CD4-positive, alpha-beta T cell (primary cell): ENCODE measurements at regions not wholly inside any gene's neighbourhood (a gene's known extent, or its start where the extent isn't known, plus 50 kb on each side); places are given as distances from the start of the nearest gene placed in this dataset.

Experiments used
- ATAC-seq: fragments of 200-7000 bp; cut with Tn5 transposase; one replicate; pipeline ENCODE4 v1.10.0; 2022; ENCODE audit warnings: mild to moderate bottlenecking; ENCODE audit not compliant: poor library complexity
- CTCF ChIA-PET: fragments of 350-600 bp; sonication (Branson Sonifier 250); formaldehyde crosslinking; loops from one replicate; lab custom pipeline; 2021; ENCODE audit warnings: antibody characterized with exemption, inconsistent platforms; lab: Charles Lee
- POLR2A ChIA-PET: fragments of 350-600 bp; sonication (Branson Sonifier 250); formaldehyde crosslinking; loops from one replicate; lab custom pipeline; 2021; ENCODE audit warnings: antibody characterized with exemption, inconsistent platforms; lab: Charles Lee
- DNase-seq, 14 experiments: peaks; one replicate each; pipeline ENCODE4 v3.0.0-alpha.2; 2013 to 2020; ENCODE audit warnings: mixed read lengths in 2 of 14
- H3K27ac ChIP-seq, 2 donors: one replicate each; pipeline versions ENCODE4 v1.5.1 to v1.7.0; 2013; ENCODE audit warnings: low read length in 2 of 2, low read depth in 1 of 2, mild to moderate bottlenecking in 1 of 2
- H3K27me3 ChIP-seq, 2 experiments: 1 replicate in 1 of 2; 2 replicates in 1 of 2; pipeline versions ENCODE4 v1.6.1 to v1.7.0; 2013; ENCODE audit warnings: low read length in 2 of 2, control low read depth in 1 of 2, mild to moderate bottlenecking in 1 of 2, moderate library complexity in 1 of 2; ENCODE audit not compliant: insufficient read depth in 2 of 2, control insufficient read depth in 1 of 2
- H3K36me3 ChIP-seq: one replicate; pipeline ENCODE4 v1.6.1; 2013; ENCODE audit warnings: low read length, control low read depth; ENCODE audit not compliant: insufficient read depth
- H3K4me1 ChIP-seq: one replicate; pipeline ENCODE4 v1.6.1; 2013; ENCODE audit warnings: low read length, control low read depth; ENCODE audit not compliant: insufficient read depth
- H3K4me3 ChIP-seq: one replicate; pipeline ENCODE4 v1.5.1; 2013; ENCODE audit warnings: mild to moderate bottlenecking, low read length, moderate library complexity
- H3K9me3 ChIP-seq, 2 experiments: 1 replicate in 1 of 2; 2 replicates in 1 of 2; pipeline versions ENCODE4 v1.6.1 to v1.7.0; 2013; ENCODE audit warnings: low read length in 2 of 2, mild to moderate bottlenecking in 2 of 2, control low read depth in 1 of 2, moderate library complexity in 1 of 2; ENCODE audit not compliant: control insufficient read depth in 1 of 2, insufficient read depth in 1 of 2
- H3K27ac Mint-ChIP-seq: one replicate; pipeline ENCODE4 v1.8.0; 2020; ENCODE audit warnings: mixed read lengths
- H3K27me3 Mint-ChIP-seq: one replicate; pipeline ENCODE4 v1.8.0; 2021; ENCODE audit warnings: mixed read lengths
- H3K36me3 Mint-ChIP-seq: one replicate; pipeline ENCODE4 v1.8.0; 2021; ENCODE audit warnings: low read depth, mixed read lengths
- H3K4me1 Mint-ChIP-seq: one replicate; pipeline ENCODE4 v1.8.0; 2021; ENCODE audit warnings: low read depth, mixed read lengths
- H3K4me3 Mint-ChIP-seq: one replicate; pipeline ENCODE4 v1.8.0; 2020; ENCODE audit warnings: mild to moderate bottlenecking, mixed read lengths
- H3K9me3 Mint-ChIP-seq: one replicate; pipeline ENCODE4 v1.8.0; 2020; ENCODE audit warnings: mixed read lengths
- intact Hi-C, 2 experiments: fragments of 100-400 bp; cut with DNase I in 1 of 2; cut with micrococcal nuclease in 1 of 2; formaldehyde crosslinking; loops; one replicate each; pipeline versions ENCODE4 v1.15.1 to v1.9.0; 2023 to 2025; cut with DNase I, micrococcal nuclease
- TF ChIP-seq, protein P1 (sequence below): fragments of 200-600 bp; IDR thresholded peaks from one replicate; pipeline ENCODE4 v1.8.0; 2022; ENCODE audit warnings: antibody characterized with exemption, mild to moderate bottlenecking

DNA sequence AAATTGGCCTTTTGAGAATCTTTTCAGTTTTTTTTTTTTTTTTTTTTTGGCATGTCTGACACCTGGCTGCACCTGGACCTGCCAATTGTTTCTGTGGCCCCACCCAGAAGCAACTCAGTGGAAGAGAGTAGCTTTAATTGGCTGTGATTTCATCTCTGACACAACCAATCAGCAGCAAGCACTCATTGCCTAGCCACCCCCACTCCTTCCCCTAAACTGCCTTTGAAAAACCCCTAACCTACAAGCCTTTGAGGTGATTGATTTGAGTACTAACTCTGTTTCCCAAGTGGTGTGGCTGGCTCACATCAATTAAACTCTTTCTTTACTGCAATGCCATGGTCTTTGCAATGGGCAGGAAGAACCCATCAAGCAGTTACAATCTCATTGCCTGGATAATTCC is 98.2 kb upstream of the CHORDC1 start:
- peaks cover 10% of the 10 kb centered on the region for H3K27me3 Mint-ChIP-seq
- peaks cover 3% of the 10 kb centered on the region for H3K9me3 Mint-ChIP-seq
- TF ChIP-seq, protein P1, sequence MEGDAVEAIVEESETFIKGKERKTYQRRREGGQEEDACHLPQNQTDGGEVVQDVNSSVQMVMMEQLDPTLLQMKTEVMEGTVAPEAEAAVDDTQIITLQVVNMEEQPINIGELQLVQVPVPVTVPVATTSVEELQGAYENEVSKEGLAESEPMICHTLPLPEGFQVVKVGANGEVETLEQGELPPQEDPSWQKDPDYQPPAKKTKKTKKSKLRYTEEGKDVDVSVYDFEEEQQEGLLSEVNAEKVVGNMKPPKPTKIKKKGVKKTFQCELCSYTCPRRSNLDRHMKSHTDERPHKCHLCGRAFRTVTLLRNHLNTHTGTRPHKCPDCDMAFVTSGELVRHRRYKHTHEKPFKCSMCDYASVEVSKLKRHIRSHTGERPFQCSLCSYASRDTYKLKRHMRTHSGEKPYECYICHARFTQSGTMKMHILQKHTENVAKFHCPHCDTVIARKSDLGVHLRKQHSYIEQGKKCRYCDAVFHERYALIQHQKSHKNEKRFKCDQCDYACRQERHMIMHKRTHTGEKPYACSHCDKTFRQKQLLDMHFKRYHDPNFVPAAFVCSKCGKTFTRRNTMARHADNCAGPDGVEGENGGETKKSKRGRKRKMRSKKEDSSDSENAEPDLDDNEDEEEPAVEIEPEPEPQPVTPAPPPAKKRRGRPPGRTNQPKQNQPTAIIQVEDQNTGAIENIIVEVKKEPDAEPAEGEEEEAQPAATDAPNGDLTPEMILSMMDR: no peak
- peaks cover 0 to 4% of the 10 kb centered on the region in 2 experiments for H3K27me3 ChIP-seq
- no peaks in the 10 kb centered on the region for H3K36me3 ChIP-seq
- no peak overlapping the region for H3K4me3 ChIP-seq
- H3K4me1 ChIP-seq: no peaks in the 10 kb centered on the region
- POLR2A ChIA-PET: no interaction called here
- H3K4me1 Mint-ChIP-seq: no peaks in the 10 kb centered on the region
- H3K27ac Mint-ChIP-seq: no peak overlapping the region
- H3K36me3 Mint-ChIP-seq: no peaks in the 10 kb centered on the region
- peaks cover 0 to 9% of the 10 kb centered on the region in 2 experiments for H3K9me3 ChIP-seq
- no peak overlapping the region for H3K27ac ChIP-seq
- no peak for ATAC-seq
- H3K4me3 Mint-ChIP-seq: no peak overlapping the region
- CTCF ChIA-PET: no interaction called here
- intact Hi-C loops: no loop called here
- DNase-seq: no peak

DNA sequence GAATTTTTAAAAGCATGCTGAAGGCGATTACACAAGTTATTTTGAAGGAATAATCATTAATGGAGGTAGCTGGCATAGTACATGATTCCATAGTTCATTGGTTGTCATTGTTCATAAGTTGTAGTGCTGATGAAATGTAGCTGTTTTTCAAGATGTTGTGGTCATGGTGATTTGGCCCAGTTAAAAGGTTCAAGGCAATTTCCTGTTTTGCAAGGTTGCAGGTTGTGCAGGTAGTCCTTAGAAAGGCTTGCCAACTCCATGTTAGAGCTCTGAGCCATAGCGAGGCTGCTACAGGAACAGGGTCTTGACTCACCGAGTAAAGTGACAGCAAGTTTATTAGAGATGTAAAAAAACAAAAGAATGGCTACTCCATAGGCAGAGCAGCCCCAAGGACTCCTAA is 95.8 kb upstream of the CHORDC1 start:
- DNase-seq: no peak
- no peak for ATAC-seq
- H3K36me3 ChIP-seq: no peaks in the 10 kb centered on the region
- no peak overlapping the region for H3K27ac ChIP-seq
- peaks cover 0 to 4% of the 10 kb centered on the region in 2 experiments for H3K27me3 ChIP-seq
- H3K9me3 Mint-ChIP-seq: peaks cover 3% of the 10 kb centered on the region
- POLR2A ChIA-PET: no interaction called here
- H3K4me3 Mint-ChIP-seq: no peak overlapping the region
- TF ChIP-seq, protein P1: no peak
- peaks cover 0 to 9% of the 10 kb centered on the region in 2 experiments for H3K9me3 ChIP-seq
- H3K27ac Mint-ChIP-seq: no peak overlapping the region
- no peak overlapping the region for H3K4me3 ChIP-seq
- CTCF ChIA-PET: no interaction called here
- H3K36me3 Mint-ChIP-seq: no peaks in the 10 kb centered on the region
- intact Hi-C loops: no loop called here
- no peaks in the 10 kb centered on the region for H3K4me1 ChIP-seq
- H3K4me1 Mint-ChIP-seq: no peaks in the 10 kb centered on the region
- peaks cover 6% of the 10 kb centered on the region for H3K27me3 Mint-ChIP-seq

DNA sequence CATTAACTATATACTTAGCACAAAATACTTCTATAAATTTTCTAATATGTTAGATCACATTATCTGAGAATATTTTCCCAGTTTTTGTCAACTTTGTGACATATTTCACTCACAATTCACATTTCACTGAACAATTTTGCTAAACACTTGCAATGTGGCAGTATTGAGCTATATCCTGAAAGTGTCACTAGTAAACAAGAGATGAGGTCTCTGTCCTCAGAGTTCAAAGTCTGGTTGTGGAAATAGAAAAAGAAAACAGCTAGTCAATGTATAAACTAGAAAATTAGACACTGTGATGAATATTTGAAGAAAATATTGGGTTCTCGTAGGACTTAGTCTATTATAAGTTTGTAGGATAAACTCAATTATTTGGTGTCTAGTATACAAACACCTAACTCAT is 87.4 kb upstream of the CHORDC1 start:
- Mint-ChIP-seq H3K36me3 (no peaks in the 10 kb centered on the region), H3K4me1 (no peaks in the 10 kb centered on the region), H3K4me3 (no peak overlapping the region), H3K27me3 (no peaks in the 10 kb centered on the region), H3K9me3 (no peaks in the 10 kb centered on the region), H3K27ac (no peak overlapping the region)
- Histone ChIP-seq H3K4me1 (no peaks in the 10 kb centered on the region), H3K27me3 (no peaks in the 10 kb centered on the region), H3K36me3 (no peaks in the 10 kb centered on the region), H3K27ac (no peak overlapping the region), H3K9me3 (no peaks in the 10 kb centered on the region), H3K4me3 (no peak overlapping the region)
- CTCF ChIA-PET: no interaction called here
- POLR2A ChIA-PET: no interaction called here
- DNase-seq: no peak
- intact Hi-C loops: no loop called here
- TF ChIP-seq, protein P1: no peak
- ATAC-seq: no peak
